Activated CD4-positive, alpha-beta T cell treated with anti-CD3 and anti-CD28 coated beads, Interleukin-2, amount 10 ng/mL, durations not matched to agents 24 days and 14 days (primary cell): ENCODE measurements at regions not wholly inside any gene's neighbourhood (a gene's known extent, or its start where the extent isn't known, plus 50 kb on each side); places are given as distances from the start of the nearest gene placed in this dataset.

Source experiments
- DNase-seq: peaks from one replicate; pipeline ENCODE4 v3.0.0; 2022
- H3K27ac Mint-ChIP-seq: one replicate; pipeline ENCODE4 v1.8.0; 2022; ENCODE audit warnings: mild to moderate bottlenecking, mixed read lengths
- H3K27me3 Mint-ChIP-seq: one replicate; pipeline ENCODE4 v1.8.0; 2022; ENCODE audit warnings: mixed read lengths
- H3K36me3 Mint-ChIP-seq: one replicate; pipeline ENCODE4 v1.8.0; 2022; ENCODE audit warnings: low read depth, mild to moderate bottlenecking, mixed read lengths
- H3K4me1 Mint-ChIP-seq: one replicate; pipeline ENCODE4 v1.8.0; 2021; ENCODE audit warnings: mixed read lengths
- H3K4me3 Mint-ChIP-seq: one replicate; pipeline ENCODE4 v1.8.0; 2022; ENCODE audit warnings: mild to moderate bottlenecking, moderate library complexity, mixed read lengths
- H3K9me3 Mint-ChIP-seq: one replicate; pipeline ENCODE4 v1.8.0; 2021; ENCODE audit warnings: mixed read lengths
- intact Hi-C: fragments of 100-400 bp; cut with micrococcal nuclease; formaldehyde crosslinking; loops from one replicate; pipeline ENCODE4 v1.15.1; 2023

DNA sequence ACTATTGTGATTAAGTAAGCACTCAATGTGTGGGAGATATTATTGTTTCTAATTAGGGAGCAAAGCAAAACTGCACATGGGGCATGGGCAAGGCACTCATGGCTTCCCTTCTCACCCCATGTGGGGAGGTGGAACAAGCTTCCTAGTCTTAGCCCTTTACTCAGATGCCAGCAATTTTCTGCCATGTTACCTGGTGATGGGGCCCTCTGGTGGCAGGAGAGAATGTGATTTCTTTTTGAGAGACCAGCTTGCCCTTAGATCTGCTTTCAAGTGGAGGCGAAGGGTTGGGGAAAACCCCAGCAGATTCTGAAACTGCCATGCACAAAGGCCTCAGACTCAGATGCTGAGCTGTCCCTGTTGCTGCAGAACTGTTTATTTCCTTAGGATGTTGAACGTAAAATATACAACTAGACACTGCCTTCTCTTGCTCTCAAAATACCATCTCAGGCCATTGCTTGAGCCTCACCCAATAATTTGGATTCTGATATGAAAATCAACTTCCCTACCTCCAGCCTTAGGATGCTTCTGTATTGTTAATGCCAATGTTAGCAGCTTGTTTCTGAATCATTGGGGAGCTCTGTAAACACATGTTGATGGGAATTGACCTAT is 130.2 kb upstream of the TPRG1 start:
- intact Hi-C loops = loop anchor here (1.0 to 10.0 kb wide), 8 partner anchors 8 to 1302 kb away; no protein-coding TSS in a partner anchor
- peak overlapping the region; percentile 79 for H3K27ac Mint-ChIP-seq
- no peaks in the 10 kb centered on the region for H3K27me3 Mint-ChIP-seq
- no peaks in the 10 kb centered on the region for H3K36me3 Mint-ChIP-seq
- peak; percentile 94 for DNase-seq
- H3K4me3 Mint-ChIP-seq = peak overlapping the region; percentile 48
- peaks cover 54% of the 10 kb centered on the region for H3K4me1 Mint-ChIP-seq
- H3K9me3 Mint-ChIP-seq = peaks cover 8% of the 10 kb centered on the region

DNA sequence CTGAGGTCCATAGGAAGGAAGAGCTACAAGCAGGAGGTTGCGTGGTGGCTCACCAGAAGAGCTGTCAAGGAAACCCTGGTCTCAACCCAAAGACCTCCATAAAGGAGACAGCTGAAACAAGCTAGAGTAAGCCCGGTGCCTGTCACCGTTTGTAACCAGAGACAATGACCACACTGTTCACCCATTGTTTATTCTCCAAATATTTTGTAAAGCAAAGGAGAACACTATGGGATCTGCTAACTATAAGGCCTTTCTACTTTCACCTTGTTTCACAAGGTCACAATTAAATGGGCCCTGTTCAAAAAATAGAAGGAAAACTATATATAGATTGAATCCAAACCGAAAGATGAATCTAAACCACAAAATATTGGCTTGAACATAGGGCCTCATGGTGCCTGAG is 128.9 kb upstream of the TPRG1 start:
- Mint-ChIP-seq H3K36me3 (no peaks in the 10 kb centered on the region), H3K4me1 (peaks cover 56% of the 10 kb centered on the region), H3K4me3 (no peak overlapping the region), H3K9me3 (peaks cover 8% of the 10 kb centered on the region), H3K27ac (no peak overlapping the region), H3K27me3 (no peaks in the 10 kb centered on the region)
- intact Hi-C loops = loop anchor here (5.0 to 10.0 kb wide), 2 partner anchors 104 to 348 kb away; no protein-coding TSS in a partner anchor
- DNase-seq = peak; percentile 15

DNA sequence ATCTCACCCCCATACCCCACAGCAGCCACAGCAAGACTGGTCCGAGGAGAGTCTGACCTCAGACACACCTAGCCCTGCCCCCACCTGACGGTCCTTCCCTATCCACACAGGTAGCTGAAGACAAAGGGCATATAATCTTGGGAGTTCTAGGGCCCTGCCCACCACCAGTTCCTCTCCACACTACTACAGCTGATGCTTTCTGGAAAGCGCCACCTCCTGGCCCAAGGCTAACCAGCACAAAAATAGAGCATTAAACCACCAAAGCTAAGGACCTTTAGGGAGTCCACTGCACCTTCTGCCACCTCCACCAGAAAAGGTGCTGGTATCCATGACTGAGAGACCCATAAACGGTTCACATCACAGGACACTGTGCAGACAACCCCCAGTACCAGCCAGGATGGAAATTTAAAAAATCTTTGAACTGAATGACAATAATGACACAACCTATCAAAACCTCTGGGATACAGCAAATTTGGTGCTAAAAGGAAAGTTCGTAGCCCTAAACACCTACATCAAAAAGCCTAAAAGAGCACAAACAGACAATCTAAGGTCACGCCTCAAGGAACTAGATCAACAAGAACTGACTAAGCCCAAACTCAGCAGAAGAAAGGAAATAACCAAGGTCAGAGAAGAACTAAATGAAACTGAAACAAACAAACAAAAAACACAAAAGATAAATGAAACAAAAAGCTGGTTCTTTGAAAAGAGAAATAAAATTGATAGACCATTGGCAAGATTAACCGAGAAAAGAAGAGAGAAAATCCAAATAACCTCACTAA is 122.1 kb upstream of the TPRG1 start:
- Mint-ChIP-seq H3K27ac (peak overlapping the region; percentile 89), H3K36me3 (peaks cover 13% of the 10 kb centered on the region), H3K27me3 (peaks cover 2% of the 10 kb centered on the region), H3K4me3 (peak overlapping the region; percentile 67), H3K9me3 (peaks cover 26% of the 10 kb centered on the region), H3K4me1 (peaks cover 46% of the 10 kb centered on the region)
- DNase-seq = peak; percentile 73
- intact Hi-C loops = loop anchor here (1.0 to 10.0 kb wide), 3 partner anchors 8 to 355 kb away; no protein-coding TSS in a partner anchor

DNA sequence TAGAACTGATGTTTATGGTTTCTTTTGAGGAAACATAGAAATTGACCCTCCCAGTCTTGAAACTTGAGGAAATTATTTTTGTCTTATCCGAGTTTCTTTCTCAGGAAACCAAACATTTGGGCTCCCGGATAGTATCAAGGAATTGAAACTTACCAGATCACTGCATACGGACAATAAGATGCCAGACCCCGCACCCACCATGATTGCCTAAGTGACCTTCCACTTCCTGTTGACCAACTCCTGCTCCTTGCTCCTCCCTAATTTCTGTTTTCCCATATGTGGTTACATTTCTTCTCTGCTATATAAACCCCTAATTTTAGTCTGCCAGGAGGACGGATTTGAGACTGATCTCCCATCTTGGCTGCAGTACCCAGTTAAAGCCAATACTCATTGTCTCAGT is 118.4 kb upstream of the TPRG1 start:
- H3K4me3 Mint-ChIP-seq = no peak overlapping the region
- no peak overlapping the region for H3K27ac Mint-ChIP-seq
- DNase-seq = no peak
- H3K4me1 Mint-ChIP-seq = peaks cover 36% of the 10 kb centered on the region
- intact Hi-C loops = loop anchor here (5.0 kb wide), 1 partner anchor 41 kb away; no protein-coding TSS in a partner anchor
- H3K36me3 Mint-ChIP-seq = peaks cover 13% of the 10 kb centered on the region
- H3K27me3 Mint-ChIP-seq = peaks cover 2% of the 10 kb centered on the region
- H3K9me3 Mint-ChIP-seq = peaks cover 32% of the 10 kb centered on the region

DNA sequence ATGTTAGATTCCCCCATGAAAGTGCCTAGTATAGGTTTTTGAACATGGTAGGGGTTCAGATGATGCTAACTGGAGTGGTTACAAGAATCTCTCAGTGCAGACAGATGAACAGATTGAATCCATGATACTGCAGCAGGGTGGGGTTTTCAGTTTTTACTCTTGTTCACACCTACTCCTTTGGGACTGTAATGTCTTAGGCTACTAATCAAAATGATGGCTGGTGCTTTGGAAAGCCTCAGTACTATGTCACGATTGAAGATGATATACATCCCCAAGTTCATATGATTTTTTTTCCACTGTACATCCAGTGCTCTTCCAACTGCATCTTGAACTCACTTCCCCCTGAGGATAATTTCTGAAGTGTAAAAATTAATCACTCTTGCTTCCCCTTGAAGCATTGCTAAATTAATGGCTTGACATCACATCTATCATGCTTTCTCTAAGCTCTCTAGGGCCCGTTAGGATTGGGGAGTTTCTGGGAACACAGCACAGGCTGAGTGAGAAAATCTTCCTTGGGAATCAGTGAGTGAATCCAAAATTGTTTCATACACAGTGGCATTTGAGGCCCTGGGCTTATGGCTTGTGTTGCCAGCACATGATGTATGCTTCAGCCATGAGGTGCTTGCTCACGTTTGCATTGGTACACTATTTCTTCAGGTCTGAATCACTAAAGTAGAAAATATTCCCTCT is 115.0 kb upstream of the TPRG1 start:
- peak; percentile 41 for DNase-seq
- intact Hi-C loops = no loop called here
- H3K36me3 Mint-ChIP-seq = peaks cover 6% of the 10 kb centered on the region
- no peak overlapping the region for H3K27ac Mint-ChIP-seq
- no peak overlapping the region for H3K4me3 Mint-ChIP-seq
- H3K4me1 Mint-ChIP-seq = peaks cover 11% of the 10 kb centered on the region
- peaks cover 16% of the 10 kb centered on the region for H3K27me3 Mint-ChIP-seq
- peaks cover 33% of the 10 kb centered on the region for H3K9me3 Mint-ChIP-seq

DNA sequence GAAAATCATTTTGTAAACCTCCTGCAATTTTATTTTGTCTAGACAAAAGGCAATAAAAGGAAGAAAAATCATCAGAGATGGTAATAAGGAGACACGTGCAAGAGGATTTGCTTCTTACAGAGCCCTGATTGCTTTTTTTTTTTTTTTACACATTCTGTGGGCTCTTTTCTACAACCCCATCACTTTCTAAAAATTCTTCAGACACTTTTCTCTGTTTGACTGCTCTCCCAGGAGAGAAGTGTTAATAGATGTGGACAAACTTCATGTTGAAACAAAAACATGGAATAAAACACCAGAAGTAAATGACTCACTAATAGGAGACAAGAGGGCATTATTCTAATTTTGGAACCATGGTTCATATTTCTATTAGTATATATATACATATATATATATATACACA is 114.4 kb upstream of the TPRG1 start:
- Mint-ChIP-seq H3K27ac (no peak overlapping the region), H3K4me3 (no peak overlapping the region), H3K9me3 (peaks cover 28% of the 10 kb centered on the region), H3K27me3 (peaks cover 18% of the 10 kb centered on the region), H3K36me3 (peaks cover 2% of the 10 kb centered on the region), H3K4me1 (peaks cover 11% of the 10 kb centered on the region)
- intact Hi-C loops = no loop called here
- peak; percentile 1 for DNase-seq

DNA sequence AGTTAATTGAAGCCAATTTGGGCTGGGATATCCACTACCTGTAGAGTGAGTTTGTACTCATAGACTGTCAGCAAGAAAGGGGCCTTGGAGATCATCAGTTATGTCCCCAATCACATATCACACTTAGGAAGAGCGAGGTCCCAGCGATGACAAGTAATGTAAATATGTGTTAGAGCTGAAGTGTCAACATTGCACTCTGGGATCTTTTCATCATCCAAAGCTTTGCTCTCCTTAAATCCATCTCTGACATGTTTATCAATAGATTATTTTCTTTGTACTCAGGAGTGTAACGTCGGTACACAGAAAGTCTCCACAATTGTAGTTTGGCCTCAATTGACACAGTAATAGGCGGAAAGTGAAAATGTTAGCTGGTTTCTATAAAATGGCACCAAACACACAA is 113.7 kb upstream of the TPRG1 start:
- peaks cover 11% of the 10 kb centered on the region for H3K4me1 Mint-ChIP-seq
- H3K36me3 Mint-ChIP-seq = peaks cover 2% of the 10 kb centered on the region
- no peak overlapping the region for H3K4me3 Mint-ChIP-seq
- DNase-seq = peak; percentile 29
- peaks cover 20% of the 10 kb centered on the region for H3K27me3 Mint-ChIP-seq
- intact Hi-C loops = no loop called here
- no peak overlapping the region for H3K27ac Mint-ChIP-seq
- H3K9me3 Mint-ChIP-seq = peaks cover 28% of the 10 kb centered on the region

DNA sequence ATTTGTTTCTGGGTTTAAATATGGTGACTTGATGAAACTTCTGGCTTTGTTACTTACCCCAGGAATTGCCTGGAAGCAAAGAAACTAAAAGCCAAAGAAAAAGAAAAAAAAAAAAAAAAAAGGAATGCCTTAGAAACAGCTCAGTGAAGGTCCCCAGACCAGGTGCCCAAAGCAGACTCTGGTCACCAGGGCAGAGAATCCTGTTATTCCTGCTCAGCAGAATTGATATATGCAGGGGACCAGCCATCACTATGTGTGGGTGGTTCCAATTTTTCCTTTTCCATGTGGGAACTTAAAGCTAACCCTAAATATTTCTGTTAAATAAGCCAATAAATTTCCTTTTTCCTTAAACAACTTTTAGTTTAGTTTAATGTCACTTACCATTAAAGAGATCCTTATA is 100.8 kb upstream of the TPRG1 start:
- H3K4me1 Mint-ChIP-seq = peaks cover 6% of the 10 kb centered on the region
- peaks cover 37% of the 10 kb centered on the region for H3K27me3 Mint-ChIP-seq
- no peak overlapping the region for H3K4me3 Mint-ChIP-seq
- peaks cover 15% of the 10 kb centered on the region for H3K9me3 Mint-ChIP-seq
- H3K36me3 Mint-ChIP-seq = no peaks in the 10 kb centered on the region
- intact Hi-C loops = no loop called here
- DNase-seq = no peak
- no peak overlapping the region for H3K27ac Mint-ChIP-seq

DNA sequence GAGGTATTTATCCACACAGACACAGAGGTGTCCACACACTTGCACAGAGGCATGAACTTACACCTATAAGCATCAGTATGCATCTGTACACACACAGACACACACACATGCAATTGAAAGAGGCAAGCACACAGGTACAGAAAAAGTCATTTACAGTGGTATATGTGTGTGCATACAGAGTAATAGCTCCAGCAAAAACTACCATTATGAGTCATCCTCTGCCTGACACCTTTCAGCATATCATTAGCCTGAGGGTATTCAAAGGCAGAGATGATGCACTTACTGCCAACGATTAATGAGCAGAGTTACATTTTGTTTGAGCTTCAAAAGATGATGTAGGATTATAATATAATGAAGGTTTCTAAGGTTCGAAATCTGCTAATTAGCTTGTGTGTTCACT is 100.3 kb upstream of the TPRG1 start:
- H3K27ac Mint-ChIP-seq = no peak overlapping the region
- H3K9me3 Mint-ChIP-seq = peaks cover 13% of the 10 kb centered on the region
- peaks cover 34% of the 10 kb centered on the region for H3K27me3 Mint-ChIP-seq
- DNase-seq = peak; percentile 59
- no peaks in the 10 kb centered on the region for H3K36me3 Mint-ChIP-seq
- peaks cover 6% of the 10 kb centered on the region for H3K4me1 Mint-ChIP-seq
- H3K4me3 Mint-ChIP-seq = no peak overlapping the region
- intact Hi-C loops = no loop called here

DNA sequence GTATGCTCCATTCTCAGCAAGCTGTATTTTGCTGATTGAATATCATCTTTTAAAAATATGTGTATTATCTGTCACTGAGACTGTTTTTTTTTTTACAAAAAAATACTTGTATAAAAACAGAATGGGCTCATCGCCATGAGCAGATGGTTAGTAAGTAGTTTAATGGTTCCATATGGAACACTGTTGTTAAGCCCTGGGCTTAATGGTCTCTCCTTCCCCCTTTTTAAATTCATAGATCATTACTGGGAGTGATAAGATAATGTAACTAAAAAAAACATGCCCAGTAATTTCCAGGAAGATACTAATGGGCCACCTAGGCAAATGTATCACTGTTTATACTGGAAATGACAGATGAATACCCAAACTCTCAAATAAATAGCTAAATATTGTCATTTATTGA is 95.3 kb upstream of the TPRG1 start:
- H3K4me1 Mint-ChIP-seq = peaks cover 4% of the 10 kb centered on the region
- DNase-seq = no peak
- peaks cover 19% of the 10 kb centered on the region for H3K27me3 Mint-ChIP-seq
- H3K9me3 Mint-ChIP-seq = peaks cover 4% of the 10 kb centered on the region
- no peak overlapping the region for H3K27ac Mint-ChIP-seq
- H3K4me3 Mint-ChIP-seq = no peak overlapping the region
- intact Hi-C loops = no loop called here
- no peaks in the 10 kb centered on the region for H3K36me3 Mint-ChIP-seq

DNA sequence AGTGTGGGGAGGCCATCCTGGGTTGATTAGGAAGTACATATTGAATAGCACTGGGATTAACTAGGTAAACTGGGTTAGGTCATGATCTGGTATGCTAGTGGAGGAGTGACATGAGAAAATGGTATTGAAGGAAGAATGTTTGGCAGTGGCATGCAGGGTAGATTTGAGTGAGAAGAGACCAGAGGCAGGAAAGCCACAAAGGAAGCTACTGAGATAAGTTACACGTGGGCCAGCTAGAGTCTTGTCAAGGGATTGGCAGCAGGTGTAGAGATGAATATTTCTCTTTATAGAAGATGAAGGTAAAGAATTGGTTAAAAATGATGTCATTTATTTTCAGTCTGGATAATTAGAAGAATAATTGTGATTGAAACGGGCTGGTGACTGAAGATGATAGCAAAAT is 91.0 kb upstream of the TPRG1 start:
- DNase-seq = no peak
- H3K36me3 Mint-ChIP-seq = no peaks in the 10 kb centered on the region
- peaks cover 5% of the 10 kb centered on the region for H3K27me3 Mint-ChIP-seq
- no peak overlapping the region for H3K27ac Mint-ChIP-seq
- no peak overlapping the region for H3K4me3 Mint-ChIP-seq
- no peaks in the 10 kb centered on the region for H3K4me1 Mint-ChIP-seq
- intact Hi-C loops = no loop called here
- peaks cover 4% of the 10 kb centered on the region for H3K9me3 Mint-ChIP-seq

DNA sequence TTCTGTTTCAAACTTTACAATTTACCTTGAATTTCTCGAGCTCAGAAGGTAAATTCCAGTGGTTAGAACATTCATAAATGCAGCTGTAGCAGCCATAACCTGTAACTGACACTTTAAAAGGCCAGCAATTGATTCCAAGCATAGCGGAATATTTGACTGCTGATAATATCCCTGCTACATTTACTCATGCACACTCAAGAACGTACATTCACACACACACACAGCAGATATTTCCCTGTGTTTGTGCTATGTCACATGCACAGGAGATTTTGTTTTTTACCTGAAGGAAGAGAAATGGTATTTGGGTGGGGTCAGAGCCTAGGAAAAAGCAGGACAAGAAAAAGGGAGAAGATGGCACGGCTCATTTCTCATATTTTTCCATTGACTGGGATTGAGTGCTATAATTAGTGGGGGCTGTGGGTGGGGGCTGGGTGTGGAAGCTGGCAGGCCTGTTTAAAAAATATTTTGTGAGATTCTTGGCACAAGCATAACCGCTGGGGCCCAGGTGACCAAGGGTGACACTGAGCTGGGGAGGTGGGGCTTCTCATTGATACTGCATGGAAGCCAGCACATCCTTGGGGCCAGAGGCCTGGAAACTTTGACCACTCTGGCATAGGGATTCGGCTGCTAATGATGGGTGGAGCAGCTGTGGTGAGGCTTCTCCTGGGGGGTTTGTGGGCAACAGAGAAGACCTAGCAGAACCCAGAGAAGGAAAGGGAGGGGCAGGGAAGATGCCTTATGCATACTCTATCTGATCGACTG is 88.9 kb upstream of the TPRG1 start:
- intact Hi-C loops = no loop called here
- H3K4me3 Mint-ChIP-seq = no peak overlapping the region
- peaks cover 13% of the 10 kb centered on the region for H3K9me3 Mint-ChIP-seq
- H3K36me3 Mint-ChIP-seq = no peaks in the 10 kb centered on the region
- H3K27ac Mint-ChIP-seq = no peak overlapping the region
- DNase-seq = no peak
- H3K27me3 Mint-ChIP-seq = peaks cover 10% of the 10 kb centered on the region
- no peaks in the 10 kb centered on the region for H3K4me1 Mint-ChIP-seq

DNA sequence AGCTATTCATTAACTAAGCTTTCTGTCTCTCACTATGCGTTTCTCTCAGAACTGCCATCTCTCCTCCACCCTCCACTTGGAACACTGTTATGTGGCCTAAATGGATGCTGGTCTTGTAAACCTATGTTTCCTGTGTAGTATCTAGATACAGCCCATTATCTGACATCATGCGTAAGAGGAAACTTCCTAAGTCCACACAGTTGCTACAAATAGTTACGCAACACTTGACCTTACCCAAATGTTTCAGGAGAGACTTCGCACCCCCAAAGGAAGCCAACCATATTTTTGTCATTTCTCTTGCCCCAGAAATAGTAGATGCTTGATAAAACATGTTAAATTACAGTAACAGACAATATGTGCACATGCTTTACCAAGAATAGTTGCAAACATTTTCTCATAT is 87.2 kb upstream of the TPRG1 start:
- intact Hi-C loops = no loop called here

More for the DNA sequence above, 87.2 kb upstream of the TPRG1 start:
- peaks cover 15% of the 10 kb centered on the region for H3K27me3 Mint-ChIP-seq
- no peaks in the 10 kb centered on the region for H3K36me3 Mint-ChIP-seq
- no peak overlapping the region for H3K27ac Mint-ChIP-seq
- H3K4me3 Mint-ChIP-seq = no peak overlapping the region
- peaks cover 15% of the 10 kb centered on the region for H3K9me3 Mint-ChIP-seq
- DNase-seq = no peak
- H3K4me1 Mint-ChIP-seq = no peaks in the 10 kb centered on the region
